ENCODE measurements at regions not wholly inside any gene's neighbourhood (a gene's known extent, or its start where the extent isn't known, plus 50 kb on each side); places are given as distances from the start of the nearest gene placed in this dataset.

DNA sequence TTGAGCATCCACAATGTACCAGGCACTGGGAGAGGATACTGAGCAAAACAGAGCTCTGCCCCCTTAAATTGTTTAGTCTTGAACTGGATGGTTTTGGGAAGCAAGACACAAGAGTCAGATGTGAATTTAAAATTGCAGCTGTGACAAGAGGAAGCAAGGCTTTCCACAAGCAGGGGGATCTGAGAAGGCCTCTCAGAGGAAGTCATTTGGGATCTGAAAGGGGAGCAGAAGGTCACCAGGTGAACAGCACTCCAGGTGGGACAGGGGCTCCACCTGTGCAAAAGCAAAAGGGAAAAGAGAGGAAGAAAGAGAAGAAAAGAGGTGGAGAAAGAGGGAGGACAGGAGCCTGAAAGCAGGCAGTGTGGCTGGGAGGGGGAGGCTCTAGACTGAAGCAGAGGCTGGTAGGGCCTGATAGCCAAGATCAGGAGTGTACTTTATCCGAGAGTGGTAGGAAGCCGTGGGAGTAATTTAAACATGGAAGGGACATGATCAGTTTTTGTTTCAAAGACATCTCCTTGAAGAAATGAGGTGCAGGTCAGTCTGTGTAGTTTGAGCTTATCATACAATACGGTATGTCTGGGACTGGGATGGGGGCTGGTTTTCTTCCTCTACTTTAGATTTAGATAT, 76.1 kb upstream of the DUSP5 start:
- Histone ChIP-seq H3K4me1 (no peaks in the 10 kb centered on the region), H3K27ac (no peak overlapping the region), H3K9me3 (no peaks in the 10 kb centered on the region), H3K27me3 (no peaks in the 10 kb centered on the region), H3K4me3 (no peak overlapping the region), H3K36me3 (ENCODE audit: low read depth, missing control alignments) (no peaks in the 10 kb centered on the region)
- 67 to 71% methylated on average over 3 of the region's 3 CpGs for WGBS, 2 donors
- no peak for TF ChIP-seq POLR2A (IDR thresholded peaks at IDR 0.05)
- TF ChIP-seq, protein P1, sequence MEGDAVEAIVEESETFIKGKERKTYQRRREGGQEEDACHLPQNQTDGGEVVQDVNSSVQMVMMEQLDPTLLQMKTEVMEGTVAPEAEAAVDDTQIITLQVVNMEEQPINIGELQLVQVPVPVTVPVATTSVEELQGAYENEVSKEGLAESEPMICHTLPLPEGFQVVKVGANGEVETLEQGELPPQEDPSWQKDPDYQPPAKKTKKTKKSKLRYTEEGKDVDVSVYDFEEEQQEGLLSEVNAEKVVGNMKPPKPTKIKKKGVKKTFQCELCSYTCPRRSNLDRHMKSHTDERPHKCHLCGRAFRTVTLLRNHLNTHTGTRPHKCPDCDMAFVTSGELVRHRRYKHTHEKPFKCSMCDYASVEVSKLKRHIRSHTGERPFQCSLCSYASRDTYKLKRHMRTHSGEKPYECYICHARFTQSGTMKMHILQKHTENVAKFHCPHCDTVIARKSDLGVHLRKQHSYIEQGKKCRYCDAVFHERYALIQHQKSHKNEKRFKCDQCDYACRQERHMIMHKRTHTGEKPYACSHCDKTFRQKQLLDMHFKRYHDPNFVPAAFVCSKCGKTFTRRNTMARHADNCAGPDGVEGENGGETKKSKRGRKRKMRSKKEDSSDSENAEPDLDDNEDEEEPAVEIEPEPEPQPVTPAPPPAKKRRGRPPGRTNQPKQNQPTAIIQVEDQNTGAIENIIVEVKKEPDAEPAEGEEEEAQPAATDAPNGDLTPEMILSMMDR (IDR thresholded peaks at IDR 0.05), result no peak
- intact Hi-C loops (cut with DNase I; ENCODE audit: low total_unique reads), result no loop called here
- DNase-seq, result no peak

DNA sequence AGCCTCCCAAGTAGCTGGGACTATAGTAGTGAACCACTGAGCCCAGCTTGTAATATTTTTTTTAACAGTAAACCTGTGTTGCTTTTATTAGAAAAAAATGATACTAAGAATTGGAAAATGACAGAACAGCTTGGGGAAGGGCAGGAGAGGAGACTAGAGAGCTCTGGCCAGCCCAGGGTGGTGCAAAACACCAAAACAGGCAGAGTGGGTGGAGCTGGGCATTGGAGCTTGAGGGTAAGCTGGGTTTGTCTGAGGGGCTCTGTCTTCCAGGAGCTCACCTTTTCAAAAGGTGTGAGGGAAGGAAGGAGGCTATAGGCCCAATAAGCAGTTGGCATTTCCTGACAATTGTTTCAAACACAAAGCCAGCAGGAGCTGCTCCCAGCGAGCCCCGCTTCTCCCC, 75.2 kb upstream of the DUSP5 start:
- no peak for DNase-seq
- no peak overlapping the region for H3K27ac ChIP-seq
- WGBS, 2 donors, result 90 to 93% methylated on average over 2 of the region's 2 CpGs
- no peaks in the 10 kb centered on the region for H3K4me1 ChIP-seq
- intact Hi-C loops (cut with DNase I; ENCODE audit: low total_unique reads), result no loop called here
- H3K4me3 ChIP-seq, result no peak overlapping the region
- H3K36me3 ChIP-seq (ENCODE audit: low read depth, missing control alignments), result no peaks in the 10 kb centered on the region
- no peaks in the 10 kb centered on the region for H3K9me3 ChIP-seq
- no peaks in the 10 kb centered on the region for H3K27me3 ChIP-seq
- no peak for TF ChIP-seq POLR2A (IDR thresholded peaks at IDR 0.05)
- TF ChIP-seq, protein P1 (IDR thresholded peaks at IDR 0.05), result no peak

DNA sequence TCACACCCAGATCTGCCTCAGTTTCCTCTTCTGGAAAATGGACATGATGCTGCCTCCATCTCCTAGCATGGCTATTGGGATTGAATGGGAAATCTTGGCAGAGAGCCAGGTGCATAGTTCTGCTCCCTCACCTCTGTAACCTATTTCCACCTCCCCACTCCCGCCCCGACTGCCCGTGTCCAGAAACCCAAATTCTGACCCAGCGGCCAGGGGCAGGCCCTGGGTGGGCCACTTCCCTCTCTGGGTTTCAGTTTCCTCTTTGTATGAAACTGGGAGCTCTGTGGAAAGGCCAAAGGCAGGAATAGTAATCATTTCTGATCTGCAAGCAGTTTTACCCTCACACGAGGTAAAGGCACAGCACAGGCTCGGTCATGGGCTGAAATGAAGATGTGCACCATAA, 74.1 kb upstream of the DUSP5 start:
- no peaks in the 10 kb centered on the region for H3K36me3 ChIP-seq (ENCODE audit: low read depth, missing control alignments)
- no peaks in the 10 kb centered on the region for H3K27me3 ChIP-seq
- 73 to 94% methylated on average over 5 to 6 of the region's 6 CpGs for WGBS, 2 donors
- DNase-seq, result no peak
- H3K4me3 ChIP-seq, result no peak overlapping the region
- no peaks in the 10 kb centered on the region for H3K4me1 ChIP-seq
- intact Hi-C loops (cut with DNase I; ENCODE audit: low total_unique reads), result no loop called here
- no peak for TF ChIP-seq POLR2A (IDR thresholded peaks at IDR 0.05)
- TF ChIP-seq, protein P1 (IDR thresholded peaks at IDR 0.05), result no peak
- H3K9me3 ChIP-seq, result no peaks in the 10 kb centered on the region
- H3K27ac ChIP-seq, result no peak overlapping the region

DNA sequence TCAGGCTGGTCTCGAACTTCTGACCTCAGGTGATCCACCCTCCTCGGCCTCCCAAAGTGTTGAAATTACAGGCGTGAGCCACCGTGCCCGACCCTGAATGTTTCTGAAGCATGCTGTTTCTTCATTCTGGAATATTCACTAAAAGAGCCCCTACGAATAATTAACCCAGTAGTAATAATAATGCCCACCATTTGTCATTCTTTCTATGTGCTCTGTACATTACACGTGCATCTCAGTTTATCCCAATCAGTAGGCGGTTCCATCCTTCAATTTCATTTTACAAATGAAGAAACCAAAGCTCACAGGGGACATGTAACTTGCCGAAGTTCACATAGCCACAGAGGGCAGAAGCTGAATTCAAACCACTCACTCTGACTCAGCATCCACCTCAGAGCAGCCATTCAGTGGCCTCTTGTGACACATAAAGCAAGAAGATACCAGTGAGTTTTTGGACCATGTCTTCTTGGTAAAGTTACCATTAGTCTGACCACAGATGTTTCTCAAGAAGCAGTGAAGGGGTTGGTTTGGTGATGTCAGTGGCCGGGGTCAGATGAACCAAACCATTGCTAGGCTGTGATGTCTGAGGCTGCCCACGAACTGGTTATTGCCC, 71.9 kb upstream of the DUSP5 start:
- peak overlapping the region; percentile 21 to 85 for H3K27ac ChIP-seq
- no peaks in the 10 kb centered on the region for H3K4me1 ChIP-seq
- WGBS, 2 donors, result 87 to 90% methylated on average over 11 of the region's 11 CpGs
- H3K9me3 ChIP-seq, result no peaks in the 10 kb centered on the region
- DNase-seq, result no peak
- H3K4me3 ChIP-seq, result no peak overlapping the region
- H3K36me3 ChIP-seq (ENCODE audit: low read depth, missing control alignments), result no peaks in the 10 kb centered on the region
- H3K27me3 ChIP-seq, result no peaks in the 10 kb centered on the region
- intact Hi-C loops (cut with DNase I; ENCODE audit: low total_unique reads), result no loop called here
- no peak for TF ChIP-seq POLR2A (IDR thresholded peaks at IDR 0.05)
- TF ChIP-seq, protein P1 (IDR thresholded peaks at IDR 0.05), result no peak
